ENCODE measurements at regions not wholly inside any gene's neighbourhood (a gene's known extent, or its start where the extent isn't known, plus 50 kb on each side); places are given as distances from the start of the nearest gene placed in this dataset.

DNA sequence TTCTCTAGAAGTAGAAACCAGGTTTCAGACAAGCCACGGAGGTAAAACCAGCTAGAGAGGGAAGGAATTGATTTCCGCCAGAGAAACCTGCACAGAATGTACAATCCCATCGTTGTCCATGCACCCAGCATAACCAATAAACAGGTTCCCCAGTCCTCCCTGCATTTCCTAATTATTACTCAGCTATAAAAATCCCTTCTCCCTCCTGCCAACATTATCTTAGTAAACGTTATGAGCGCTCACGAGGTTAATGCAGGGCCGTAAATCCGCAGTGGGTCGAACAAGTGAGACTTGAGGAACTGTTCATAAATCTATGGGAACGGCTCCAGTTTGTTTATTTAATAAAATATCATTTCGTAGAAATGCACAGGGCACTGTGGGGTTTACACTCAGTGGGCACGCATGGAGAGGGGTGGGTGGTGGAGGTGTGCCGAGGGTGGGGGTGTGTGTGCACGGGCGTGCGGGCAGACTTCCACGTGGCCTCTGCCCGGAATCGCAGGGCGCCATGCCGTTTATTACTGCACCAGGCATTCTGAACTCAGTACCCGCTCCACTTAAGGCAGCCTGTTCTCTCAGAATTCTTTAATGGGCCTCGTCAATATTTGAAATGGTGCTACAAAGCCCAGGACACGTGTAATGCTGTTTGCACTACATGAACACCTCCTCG lies 257.3 kb downstream of the MIAT start:
- intact Hi-C loops (cut with DNase I) = no loop called here
- H3K4me3 ChIP-seq = no peak overlapping the region

DNA sequence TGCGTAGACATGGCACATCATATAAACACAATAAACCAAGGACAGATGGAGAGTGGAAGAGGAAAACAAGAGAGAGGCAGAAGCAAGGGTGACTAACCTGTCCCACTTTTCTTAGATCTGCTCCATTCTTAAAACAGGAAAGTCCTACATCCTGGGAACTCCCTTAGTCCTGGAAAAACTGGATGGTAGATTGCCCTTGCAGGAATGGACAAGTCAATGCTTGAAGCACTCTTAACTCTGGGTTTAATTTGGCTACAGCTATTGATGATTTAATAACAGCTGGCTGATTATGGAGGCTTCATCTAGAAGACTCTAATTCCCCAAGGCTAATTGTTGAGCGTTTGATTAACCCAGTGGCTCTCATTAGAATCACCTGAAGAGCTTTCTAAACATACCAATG lies 258.8 kb downstream of the MIAT start:
- H3K27ac ChIP-seq = no peak overlapping the region
- DNase-seq (ENCODE audit: low spot score in 2 of 2) = no peak
- H3K4me1 ChIP-seq = peaks cover 3 to 4% of the 10 kb centered on the region in 2 donors
- TF ChIP-seq, protein P1, sequence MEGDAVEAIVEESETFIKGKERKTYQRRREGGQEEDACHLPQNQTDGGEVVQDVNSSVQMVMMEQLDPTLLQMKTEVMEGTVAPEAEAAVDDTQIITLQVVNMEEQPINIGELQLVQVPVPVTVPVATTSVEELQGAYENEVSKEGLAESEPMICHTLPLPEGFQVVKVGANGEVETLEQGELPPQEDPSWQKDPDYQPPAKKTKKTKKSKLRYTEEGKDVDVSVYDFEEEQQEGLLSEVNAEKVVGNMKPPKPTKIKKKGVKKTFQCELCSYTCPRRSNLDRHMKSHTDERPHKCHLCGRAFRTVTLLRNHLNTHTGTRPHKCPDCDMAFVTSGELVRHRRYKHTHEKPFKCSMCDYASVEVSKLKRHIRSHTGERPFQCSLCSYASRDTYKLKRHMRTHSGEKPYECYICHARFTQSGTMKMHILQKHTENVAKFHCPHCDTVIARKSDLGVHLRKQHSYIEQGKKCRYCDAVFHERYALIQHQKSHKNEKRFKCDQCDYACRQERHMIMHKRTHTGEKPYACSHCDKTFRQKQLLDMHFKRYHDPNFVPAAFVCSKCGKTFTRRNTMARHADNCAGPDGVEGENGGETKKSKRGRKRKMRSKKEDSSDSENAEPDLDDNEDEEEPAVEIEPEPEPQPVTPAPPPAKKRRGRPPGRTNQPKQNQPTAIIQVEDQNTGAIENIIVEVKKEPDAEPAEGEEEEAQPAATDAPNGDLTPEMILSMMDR (IDR thresholded peaks at IDR 0.05) = no peak
- H3K36me3 ChIP-seq = no peaks in the 10 kb centered on the region
- intact Hi-C loops (cut with DNase I) = no loop called here
- H3K9me3 ChIP-seq = no peaks in the 10 kb centered on the region
- no peak overlapping the region for H3K4me3 ChIP-seq
- H3K27me3 ChIP-seq = no peaks in the 10 kb centered on the region

More for the DNA sequence above, 257.3 kb downstream of the MIAT start:
- no peak for DNase-seq (ENCODE audit: low spot score in 2 of 2)
- Histone ChIP-seq H3K27me3 (no peaks in the 10 kb centered on the region), H3K4me1 (peaks cover 3 to 4% of the 10 kb centered on the region in 2 donors), H3K36me3 (no peaks in the 10 kb centered on the region), H3K9me3 (no peaks in the 10 kb centered on the region), H3K27ac (no peak overlapping the region)
- TF ChIP-seq, protein P1 (IDR thresholded peaks at IDR 0.05) = no peak

DNA sequence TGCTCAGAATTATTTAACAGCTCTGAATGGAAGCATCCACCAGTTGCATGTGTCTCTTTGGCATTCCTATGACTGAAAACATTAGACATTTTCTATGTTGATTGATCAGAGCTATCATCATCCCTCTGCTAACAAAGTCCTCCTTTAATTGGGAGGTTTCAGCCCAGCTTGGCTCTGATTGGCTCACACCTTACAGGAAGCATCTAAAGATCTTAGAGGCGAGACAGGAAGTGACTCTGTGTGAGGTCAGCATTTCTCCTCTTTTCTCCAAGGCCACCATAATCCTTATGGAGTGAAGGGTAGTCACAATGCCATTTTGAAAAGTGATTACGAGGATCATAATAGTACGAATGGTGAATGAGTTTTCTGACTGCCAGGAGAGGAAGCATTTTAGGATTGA lies 260.8 kb downstream of the MIAT start:
- peaks cover 3 to 4% of the 10 kb centered on the region in 2 donors for H3K4me1 ChIP-seq
- H3K27me3 ChIP-seq = no peaks in the 10 kb centered on the region
- DNase-seq (ENCODE audit: low spot score in 2 of 2) = no peak
- no peaks in the 10 kb centered on the region for H3K36me3 ChIP-seq
- intact Hi-C loops (cut with DNase I) = no loop called here
- H3K27ac ChIP-seq = peak overlapping the region; percentile 74 to 75
- no peak overlapping the region for H3K4me3 ChIP-seq
- no peaks in the 10 kb centered on the region for H3K9me3 ChIP-seq
- TF ChIP-seq, protein P1 (IDR thresholded peaks at IDR 0.05) = no peak

DNA sequence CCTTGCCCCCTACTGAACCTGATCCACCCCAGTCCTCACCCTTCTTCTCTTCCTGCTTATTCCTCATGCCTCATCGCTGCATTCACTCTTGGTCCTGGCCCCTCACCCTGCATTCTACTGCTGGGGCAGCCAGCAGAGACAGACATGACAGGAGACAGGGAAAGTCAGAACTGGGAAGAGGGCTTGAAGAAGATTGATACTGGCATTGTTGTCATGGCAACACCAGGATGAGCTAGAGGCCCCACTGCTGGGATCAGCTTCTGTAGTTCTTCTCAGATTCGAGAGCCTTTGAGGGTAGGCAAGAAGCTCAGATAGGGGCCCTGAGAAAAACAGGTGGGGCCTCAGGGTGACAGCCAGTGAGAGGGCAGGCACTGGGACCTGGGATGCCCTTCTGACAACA lies 264.3 kb downstream of the MIAT start:
- TF ChIP-seq, protein P1 (IDR thresholded peaks at IDR 0.05) = no peak
- Histone ChIP-seq H3K27ac (no peak overlapping the region), H3K4me1 (peaks cover 3 to 4% of the 10 kb centered on the region in 2 donors), H3K9me3 (no peaks in the 10 kb centered on the region), H3K36me3 (no peaks in the 10 kb centered on the region), H3K27me3 (no peaks in the 10 kb centered on the region), H3K4me3 (no peak overlapping the region)
- intact Hi-C loops (cut with DNase I) = no loop called here
- DNase-seq (ENCODE audit: low spot score in 2 of 2) = no peak

DNA sequence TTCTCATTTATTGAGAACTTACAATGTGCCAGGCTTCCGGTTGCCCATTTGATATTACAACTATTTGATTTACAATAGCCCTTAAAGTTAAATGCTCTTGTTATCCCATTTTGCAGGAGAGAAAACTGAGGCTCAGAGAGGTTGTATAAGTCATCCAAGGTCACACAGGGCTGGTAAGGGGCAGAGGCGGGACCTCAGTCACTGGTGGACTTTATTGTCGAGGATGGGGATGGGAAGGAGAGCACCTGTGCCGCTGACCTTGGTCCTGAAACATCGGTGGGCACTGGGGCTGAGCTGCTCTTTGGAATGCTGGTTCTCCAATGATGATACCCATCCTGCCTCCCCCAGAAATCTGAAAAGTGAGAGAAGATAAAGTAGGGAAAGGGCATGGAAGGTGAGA lies 265.4 kb downstream of the MIAT start:
- no peaks in the 10 kb centered on the region for H3K27me3 ChIP-seq
- no peaks in the 10 kb centered on the region for H3K36me3 ChIP-seq
- peaks cover 3 to 6% of the 10 kb centered on the region in 2 donors for H3K4me1 ChIP-seq
- intact Hi-C loops (cut with DNase I) = no loop called here
- TF ChIP-seq, protein P1 (IDR thresholded peaks at IDR 0.05) = no peak
- H3K27ac ChIP-seq = no peak overlapping the region
- H3K4me3 ChIP-seq = no peak overlapping the region
- DNase-seq (ENCODE audit: low spot score in 2 of 2) = no peak
- H3K9me3 ChIP-seq = no peaks in the 10 kb centered on the region

DNA sequence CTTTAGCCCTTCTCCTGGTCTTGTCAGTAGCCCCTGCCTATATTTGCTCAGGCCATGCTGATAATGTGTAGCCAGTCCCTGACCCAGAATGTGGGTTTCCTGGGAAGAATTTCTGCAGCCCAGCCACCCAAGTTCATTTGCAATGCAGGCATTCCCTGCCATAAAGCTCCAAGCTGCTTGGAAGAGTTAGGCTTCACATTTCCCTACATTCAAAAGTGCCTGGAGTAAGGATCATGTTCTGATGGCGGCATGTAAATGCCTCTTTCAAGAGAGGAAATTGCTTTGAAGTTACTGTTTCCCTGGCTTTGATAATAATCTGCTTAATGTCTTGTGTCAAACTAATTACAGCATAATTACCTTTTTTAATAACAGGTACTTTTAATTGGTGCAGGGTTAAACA lies 266.1 kb downstream of the MIAT start:
- H3K36me3 ChIP-seq = no peaks in the 10 kb centered on the region
- H3K27me3 ChIP-seq = no peaks in the 10 kb centered on the region
- intact Hi-C loops (cut with DNase I) = no loop called here
- no peak overlapping the region for H3K4me3 ChIP-seq
- peaks cover 3 to 7% of the 10 kb centered on the region in 2 donors for H3K4me1 ChIP-seq
- no peak overlapping the region for H3K27ac ChIP-seq
- H3K9me3 ChIP-seq = no peaks in the 10 kb centered on the region
- TF ChIP-seq, protein P1 (IDR thresholded peaks at IDR 0.05) = no peak
- DNase-seq (ENCODE audit: low spot score in 2 of 2) = no peak
